ENCODE measurements at regions not wholly inside any gene's neighbourhood (a gene's known extent, or its start where the extent isn't known, plus 50 kb on each side); places are given as distances from the start of the nearest gene placed in this dataset.

DNA sequence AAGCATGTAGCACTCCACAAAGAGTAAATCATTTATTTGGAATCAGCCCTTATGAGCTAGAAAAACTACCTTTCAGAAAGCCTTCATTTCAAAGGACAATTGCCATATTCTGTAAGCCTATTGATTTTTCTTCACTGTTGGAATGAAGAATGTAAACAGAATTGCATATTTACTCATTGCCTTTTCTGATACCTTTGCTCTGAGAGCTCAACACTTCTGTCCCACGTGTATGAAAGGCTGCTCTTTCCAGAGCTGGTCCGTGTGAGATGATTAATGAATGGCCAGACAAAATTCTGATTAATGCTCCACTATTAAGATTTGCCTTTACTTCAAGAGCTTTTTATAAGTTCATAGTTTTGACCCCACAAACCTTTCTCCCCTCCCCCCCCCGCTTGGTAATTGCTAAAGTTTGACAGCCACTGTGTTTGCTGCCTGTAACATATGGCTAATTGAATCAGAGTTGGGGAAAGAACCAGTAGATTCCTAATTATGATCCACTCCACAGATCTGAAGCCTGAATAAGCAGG lies 63.0 kb upstream of the PLEKHA5 start:
- no peak for TF ChIP-seq EZH2 (IDR thresholded peaks at IDR 0.05; ENCODE audit: insufficient read depth, poor library complexity, severe bottlenecking)
- no peak for TF ChIP-seq EZH2phosphoT487 (IDR thresholded peaks at IDR 0.05; ENCODE audit: insufficient read depth, low read depth)
